Endothelial cell (in vitro differentiated cells): ENCODE measurements at regions not wholly inside any gene's neighbourhood (a gene's known extent, or its start where the extent isn't known, plus 50 kb on each side); places are given as distances from the start of the nearest gene placed in this dataset.

Experiments used
- DNase-seq: peaks from one replicate; pipeline ENCODE4 v3.0.0; 2021; ENCODE audit warnings: low spot score
- H3K27ac Mint-ChIP-seq: one replicate; pipeline ENCODE4 v1.8.0; 2021; ENCODE audit warnings: mixed read lengths, inconsistent platforms; ENCODE audit not compliant: unreplicated experiment
- H3K27me3 Mint-ChIP-seq: one replicate; pipeline ENCODE4 v1.8.0; 2021; ENCODE audit warnings: mild to moderate bottlenecking, moderate library complexity, mixed read lengths, inconsistent platforms; ENCODE audit not compliant: unreplicated experiment
- H3K36me3 Mint-ChIP-seq: one replicate; pipeline ENCODE4 v1.8.0; 2021; ENCODE audit warnings: mild to moderate bottlenecking, low read depth, mixed read lengths, inconsistent platforms; ENCODE audit not compliant: unreplicated experiment
- H3K4me1 Mint-ChIP-seq: one replicate; pipeline ENCODE4 v1.8.0; 2021; ENCODE audit warnings: mild to moderate bottlenecking, mixed read lengths, inconsistent platforms; ENCODE audit not compliant: unreplicated experiment
- H3K4me3 Mint-ChIP-seq: one replicate; pipeline ENCODE4 v1.8.0; 2021; ENCODE audit warnings: mild to moderate bottlenecking, mixed read lengths, inconsistent platforms; ENCODE audit not compliant: unreplicated experiment
- H3K9me3 Mint-ChIP-seq: one replicate; pipeline ENCODE4 v1.8.0; 2021; ENCODE audit warnings: mixed read lengths, inconsistent platforms; ENCODE audit not compliant: unreplicated experiment
- CTCF ChIP-seq: fragments of 200-600 bp; sonication (generic); IDR thresholded peaks from one replicate; pipeline ENCODE4 v1.5.0; 2021; ENCODE audit warnings: antibody characterized with exemption; ENCODE audit not compliant: unreplicated experiment

GRCh38 chr10:94210440-94211168 is 152.1 kb downstream of the NOC3L start:
- DNase-seq, result no peak
- no peak overlapping the region for H3K27ac Mint-ChIP-seq
- TF ChIP-seq CTCF, result no peak
- H3K9me3 Mint-ChIP-seq, result no peaks in the 10 kb centered on the region
- H3K4me1 Mint-ChIP-seq, result peaks cover 6% of the 10 kb centered on the region
- no peak overlapping the region for H3K4me3 Mint-ChIP-seq
- peaks cover 4% of the 10 kb centered on the region for H3K27me3 Mint-ChIP-seq
- H3K36me3 Mint-ChIP-seq, result no peaks in the 10 kb centered on the region

- H3K4me1 Mint-ChIP-seq, result peaks cover 6% of the 10 kb centered on the region
- no peaks in the 10 kb centered on the region for H3K9me3 Mint-ChIP-seq
- DNase-seq, result no peak
- H3K27ac Mint-ChIP-seq, result no peak overlapping the region
- no peak overlapping the region for H3K4me3 Mint-ChIP-seq
- no peak for TF ChIP-seq CTCF
- H3K27me3 Mint-ChIP-seq, result peaks cover 1% of the 10 kb centered on the region
- no peaks in the 10 kb centered on the region for H3K36me3 Mint-ChIP-seq
Observed at GRCh38 chr10:94211169-94211510, 151.6 kb downstream of the NOC3L start.

- Mint-ChIP-seq H3K36me3 (no peaks in the 10 kb centered on the region), H3K27me3 (peaks cover 1% of the 10 kb centered on the region), H3K27ac (no peak overlapping the region), H3K9me3 (no peaks in the 10 kb centered on the region), H3K4me1 (peaks cover 6% of the 10 kb centered on the region), H3K4me3 (no peak overlapping the region)
- no peak for DNase-seq
- no peak for TF ChIP-seq CTCF
Observed at GRCh38 chr10:94213001-94213530, 149.7 kb downstream of the NOC3L start.

- no peak for TF ChIP-seq CTCF
- H3K27ac Mint-ChIP-seq, result no peak overlapping the region
- peaks cover 6% of the 10 kb centered on the region for H3K4me1 Mint-ChIP-seq
- H3K27me3 Mint-ChIP-seq, result peaks cover 1% of the 10 kb centered on the region
- no peak for DNase-seq
- H3K4me3 Mint-ChIP-seq, result no peak overlapping the region
- no peaks in the 10 kb centered on the region for H3K9me3 Mint-ChIP-seq
- no peaks in the 10 kb centered on the region for H3K36me3 Mint-ChIP-seq
Observed at GRCh38 chr10:94213980-94214379, 148.8 kb downstream of the NOC3L start.

- Mint-ChIP-seq H3K27me3 (peaks cover 1% of the 10 kb centered on the region), H3K9me3 (no peaks in the 10 kb centered on the region), H3K27ac (no peak overlapping the region), H3K4me1 (peaks cover 6% of the 10 kb centered on the region), H3K4me3 (no peak overlapping the region), H3K36me3 (no peaks in the 10 kb centered on the region)
- no peak for DNase-seq
- TF ChIP-seq CTCF, result no peak
Observed at GRCh38 chr10:94214481-94214893, 148.3 kb downstream of the NOC3L start.
